OCI-LY1 (cell line): ENCODE measurements at regions not wholly inside any gene's neighbourhood (a gene's known extent, or its start where the extent isn't known, plus 50 kb on each side); places are given as distances from the start of the nearest gene placed in this dataset.

ENCODE experiments used
- H2AFZ ChIP-seq: fragments of 200-600 bp; sonication (generic), shearing (Covaris generic); 2 replicates; pipeline ENCODE4 v1.6.0; 2014; ENCODE audit warnings: antibody characterized with exemption, mild to moderate bottlenecking, low read length
- H3F3A ChIP-seq: fragments of 200-600 bp; sonication (generic), shearing (Covaris generic); 2 replicates; pipeline ENCODE4 v1.6.0; 2014; ENCODE audit warnings: mild to moderate bottlenecking, antibody characterized with exemption, low read length, moderate library complexity; ENCODE audit not compliant: insufficient read depth
- H3K27ac ChIP-seq: fragments of 200-600 bp; sonication (generic); 2 replicates; pipeline ENCODE4 v1.5.1; 2014; ENCODE audit warnings: low read length, mixed run types, mild to moderate bottlenecking, low read depth; ENCODE audit not compliant: poor library complexity, severe bottlenecking
- H3K27me3 ChIP-seq: fragments of 200-600 bp; sonication (generic); 2 replicates; pipeline ENCODE4 v1.6.0; 2014; ENCODE audit warnings: antibody characterized with exemption, mild to moderate bottlenecking, low read length, moderate library complexity; ENCODE audit not compliant: insufficient read depth
- H3K36me3 ChIP-seq: fragments of 200-600 bp; sonication (generic); 2 replicates; pipeline ENCODE4 v1.6.1; 2014; ENCODE audit warnings: mild to moderate bottlenecking, antibody characterized with exemption, low read length, moderate library complexity, mixed read lengths; ENCODE audit not compliant: insufficient read depth
- H3K4me1 ChIP-seq: fragments of 200-600 bp; sonication (generic); 2 replicates; pipeline ENCODE4 v1.5.1; 2014; ENCODE audit warnings: mild to moderate bottlenecking, low read length, moderate library complexity; ENCODE audit not compliant: insufficient read depth, severe bottlenecking
- H3K4me2 ChIP-seq: fragments of 200-600 bp; sonication (generic), shearing (Covaris generic); 2 replicates; pipeline ENCODE4 v1.6.1; 2014; ENCODE audit warnings: low read length
- H3K4me3 ChIP-seq: fragments of 200-600 bp; sonication (generic); 2 replicates; pipeline ENCODE4 v1.5.1; 2014; ENCODE audit warnings: low read length, low read depth, mild to moderate bottlenecking, mixed read lengths; ENCODE audit not compliant: poor library complexity, severe bottlenecking
- H3K79me2 ChIP-seq: fragments of 200-600 bp; shearing (Covaris generic); 2 replicates; pipeline ENCODE4 v1.6.1; 2016; ENCODE audit warnings: mixed run types, low read length, mixed read lengths; ENCODE audit not compliant: insufficient read depth
- H3K9ac ChIP-seq: fragments of 200-600 bp; sonication (generic), shearing (Covaris generic); 2 replicates; pipeline ENCODE4 v1.6.1; 2014; ENCODE audit warnings: mild to moderate bottlenecking, low read length, mixed read lengths
- H3K9me2 ChIP-seq: fragments of 200-600 bp; sonication (generic), shearing (Covaris generic); 2 replicates; pipeline ENCODE4 v1.6.1; 2014; ENCODE audit warnings: low read depth, mild to moderate bottlenecking, low read length, mixed read lengths
- H3K9me3 ChIP-seq: fragments of 200-600 bp; shearing (Covaris generic); 2 replicates; pipeline ENCODE4 v1.6.1; 2014; ENCODE audit warnings: low read length, mixed read lengths
- H4K20me1 ChIP-seq: fragments of 200-600 bp; sonication (generic), shearing (Covaris generic); 2 replicates; pipeline ENCODE4 v1.6.0; 2016; ENCODE audit warnings: mild to moderate bottlenecking, low read length; ENCODE audit not compliant: insufficient read depth
- EZH2 ChIP-seq: fragments of 200-600 bp; sonication (generic), shearing (Covaris generic); IDR thresholded peaks from 2 replicates; pipeline ENCODE4 v1.8.0; 2017; ENCODE audit warnings: borderline replicate concordance, mixed run types, mild to moderate bottlenecking, antibody characterized with exemption, low read length, moderate library complexity, mixed read lengths
- TF ChIP-seq, protein P1 (sequence below): fragments of 200-600 bp; sonication (generic), shearing (Covaris generic); IDR thresholded peaks from 2 replicates; pipeline ENCODE4 v1.5.1; 2017; ENCODE audit warnings: mild to moderate bottlenecking, antibody characterized with exemption, low read length, moderate library complexity, mixed read lengths

DNA sequence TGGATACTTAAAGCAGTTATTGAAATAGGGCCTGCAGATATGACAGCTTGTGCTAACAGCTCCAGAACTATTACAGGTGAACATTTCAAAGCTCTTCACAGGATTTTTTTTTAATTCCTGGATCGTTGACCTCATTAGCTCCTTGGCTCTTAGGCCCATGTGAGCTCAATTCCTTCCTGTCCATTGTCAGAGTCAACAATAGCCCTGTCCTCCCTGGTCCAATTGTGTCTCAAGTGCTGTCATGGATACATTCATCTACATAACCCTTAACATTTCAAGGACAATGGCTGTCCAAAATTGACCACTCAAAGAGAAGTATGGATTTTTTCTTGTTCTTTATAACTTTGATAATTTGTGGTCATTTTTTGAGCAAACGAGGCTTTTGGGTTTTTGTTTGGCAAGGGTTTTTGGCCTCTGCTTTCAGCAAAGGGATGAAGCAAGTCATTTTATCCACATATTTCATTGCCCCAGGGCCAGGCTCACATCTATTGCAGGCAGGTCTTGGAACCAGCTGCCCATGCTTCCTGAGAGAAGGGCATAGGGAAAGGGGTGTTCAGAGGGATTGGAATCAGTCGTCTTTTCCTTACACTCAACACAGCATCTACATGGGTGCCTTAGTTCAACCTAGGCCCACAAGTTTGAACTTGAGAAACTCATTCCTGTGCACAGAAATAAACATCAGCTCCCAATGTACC, 282.1 kb downstream of the TPBG start:
- Histone ChIP-seq H3K9me2 (no peaks in the 10 kb centered on the region), H3K4me2 (no peak overlapping the region), H3K27me3 (no peaks in the 10 kb centered on the region), H3K9me3 (no peaks in the 10 kb centered on the region), H3K27ac (no peak overlapping the region), H3K4me1 (no peaks in the 10 kb centered on the region), H3K79me2 (no peaks in the 10 kb centered on the region), H3K4me3 (no peak overlapping the region), H4K20me1 (no peaks in the 10 kb centered on the region), H3K9ac (no peak overlapping the region), H3K36me3 (no peaks in the 10 kb centered on the region), H3F3A (no peaks in the 10 kb centered on the region), H2AFZ (no peak overlapping the region)
- TF ChIP-seq, protein P1, sequence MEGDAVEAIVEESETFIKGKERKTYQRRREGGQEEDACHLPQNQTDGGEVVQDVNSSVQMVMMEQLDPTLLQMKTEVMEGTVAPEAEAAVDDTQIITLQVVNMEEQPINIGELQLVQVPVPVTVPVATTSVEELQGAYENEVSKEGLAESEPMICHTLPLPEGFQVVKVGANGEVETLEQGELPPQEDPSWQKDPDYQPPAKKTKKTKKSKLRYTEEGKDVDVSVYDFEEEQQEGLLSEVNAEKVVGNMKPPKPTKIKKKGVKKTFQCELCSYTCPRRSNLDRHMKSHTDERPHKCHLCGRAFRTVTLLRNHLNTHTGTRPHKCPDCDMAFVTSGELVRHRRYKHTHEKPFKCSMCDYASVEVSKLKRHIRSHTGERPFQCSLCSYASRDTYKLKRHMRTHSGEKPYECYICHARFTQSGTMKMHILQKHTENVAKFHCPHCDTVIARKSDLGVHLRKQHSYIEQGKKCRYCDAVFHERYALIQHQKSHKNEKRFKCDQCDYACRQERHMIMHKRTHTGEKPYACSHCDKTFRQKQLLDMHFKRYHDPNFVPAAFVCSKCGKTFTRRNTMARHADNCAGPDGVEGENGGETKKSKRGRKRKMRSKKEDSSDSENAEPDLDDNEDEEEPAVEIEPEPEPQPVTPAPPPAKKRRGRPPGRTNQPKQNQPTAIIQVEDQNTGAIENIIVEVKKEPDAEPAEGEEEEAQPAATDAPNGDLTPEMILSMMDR, result no peak
- TF ChIP-seq EZH2, result no peak

DNA sequence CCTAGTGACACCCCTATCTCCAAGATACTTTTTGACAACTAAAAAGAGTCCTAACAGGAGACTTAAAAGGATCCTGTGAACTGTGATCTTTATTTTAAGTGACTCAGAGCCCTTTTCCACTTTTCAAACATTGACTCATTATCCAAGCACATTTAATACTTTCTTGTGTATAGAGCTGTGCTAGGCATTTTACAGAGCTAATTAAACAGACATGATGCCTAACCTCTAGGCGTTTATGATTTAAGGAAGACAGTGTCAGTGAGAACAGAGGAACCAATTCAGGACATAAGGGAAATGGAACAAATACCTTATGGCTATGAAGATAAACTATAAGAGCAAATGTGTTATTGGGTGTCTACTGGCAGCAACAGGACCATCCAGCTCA, 282.6 kb downstream of the TPBG start:
- Histone ChIP-seq H3K9ac (no peak overlapping the region), H3K9me2 (no peaks in the 10 kb centered on the region), H3K27me3 (no peaks in the 10 kb centered on the region), H3K27ac (no peak overlapping the region), H4K20me1 (no peaks in the 10 kb centered on the region), H3K4me1 (no peaks in the 10 kb centered on the region), H3K79me2 (no peaks in the 10 kb centered on the region), H3K36me3 (no peaks in the 10 kb centered on the region), H3K9me3 (no peaks in the 10 kb centered on the region), H3K4me3 (no peak overlapping the region), H3F3A (no peaks in the 10 kb centered on the region), H3K4me2 (no peak overlapping the region), H2AFZ (no peak overlapping the region)
- no peak for TF ChIP-seq EZH2
- TF ChIP-seq, protein P1, result no peak

DNA sequence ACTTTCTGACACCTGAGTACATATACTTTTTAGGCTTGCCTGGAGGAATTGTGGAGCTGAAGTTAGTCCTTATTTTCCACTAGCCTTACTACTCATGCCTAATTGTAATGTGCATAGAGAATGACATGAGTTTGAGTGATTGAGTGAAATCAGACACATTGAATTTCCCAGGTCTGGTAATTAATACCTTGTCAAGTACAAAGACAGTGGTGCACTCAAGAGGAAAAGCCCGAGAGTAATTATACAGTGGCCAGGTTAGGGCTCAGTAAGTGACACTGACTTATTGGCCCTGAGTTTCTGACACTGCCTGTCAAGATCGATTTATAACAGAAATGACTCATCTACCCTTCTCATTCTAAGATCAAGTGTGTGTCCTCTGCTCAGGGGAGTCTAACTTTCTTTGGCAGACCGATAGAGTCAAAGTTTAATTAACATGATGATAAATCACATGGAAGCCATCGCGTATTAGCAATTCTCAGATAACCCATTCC, 288.3 kb downstream of the TPBG start:
- Histone ChIP-seq H3K9ac (no peak overlapping the region), H3K27me3 (no peaks in the 10 kb centered on the region), H4K20me1 (no peaks in the 10 kb centered on the region), H3K4me1 (no peaks in the 10 kb centered on the region), H3K4me2 (no peak overlapping the region), H3K27ac (no peak overlapping the region), H3K9me2 (no peaks in the 10 kb centered on the region), H3K4me3 (no peak overlapping the region), H3F3A (no peaks in the 10 kb centered on the region), H3K9me3 (no peaks in the 10 kb centered on the region), H2AFZ (no peak overlapping the region), H3K79me2 (no peaks in the 10 kb centered on the region), H3K36me3 (no peaks in the 10 kb centered on the region)
- TF ChIP-seq EZH2, result no peak
- TF ChIP-seq, protein P1, result no peak
